Uterus (tissue), 3 donors: ENCODE measurements at regions not wholly inside any gene's neighbourhood (a gene's known extent, or its start where the extent isn't known, plus 50 kb on each side); places are given as distances from the start of the nearest gene placed in this dataset.

Experiments used
- DNase-seq, 2 donors: peaks; one replicate each; pipeline ENCODE4 v3.0.0-alpha.2; 2019 to 2020
- H3K27ac ChIP-seq, 2 donors: fragments of 200-600 bp; sonication (generic); 1 replicate in 1 of 2; 2 replicates in 1 of 2; pipeline ENCODE4 v1.5.1; 2016 to 2018
- H3K27me3 ChIP-seq, 2 donors: fragments of 200-600 bp; sonication (generic); one replicate each; pipeline ENCODE4 v1.5.1; 2018 to 2019; ENCODE audit warnings: control low read depth in 1 of 2
- H3K36me3 ChIP-seq, 2 donors: fragments of 200-600 bp; sonication (generic); one replicate each; pipeline ENCODE4 v1.5.1; 2019; ENCODE audit warnings: control low read depth in 1 of 2
- H3K4me1 ChIP-seq, 2 donors: fragments of 200-600 bp; sonication (generic); one replicate each; pipeline ENCODE4 v1.5.1; 2018 to 2019; ENCODE audit warnings: control low read depth in 1 of 2
- H3K4me3 ChIP-seq, 2 donors: fragments of 200-600 bp; sonication (generic); 1 replicate in 1 of 2; 2 replicates in 1 of 2; pipeline ENCODE4 v1.5.1; 2018 to 2019; ENCODE audit warnings: mild to moderate bottlenecking in 1 of 2
- H3K9me3 ChIP-seq, 2 donors: fragments of 200-600 bp; sonication (generic); one replicate each; pipeline ENCODE4 v1.5.1; 2019; ENCODE audit warnings: control low read depth in 1 of 2
- CTCF ChIP-seq, 4 experiments: fragments of 200-600 bp in 2 of 4; fragments of 450-650 bp in 2 of 4; sonication (generic) in 2 of 4; IDR thresholded peaks; one replicate each; pipeline ENCODE4 v1.5.1; 2016 to 2019; ENCODE audit warnings: antibody characterized with exemption in 4 of 4, mild to moderate bottlenecking in 2 of 4, moderate library complexity in 1 of 4
- POLR2A ChIP-seq, 2 donors: fragments of 450-650 bp; IDR thresholded peaks; one replicate each; pipeline ENCODE4 v1.6.1; 2016; ENCODE audit warnings: antibody characterized with exemption in 2 of 2, mild to moderate bottlenecking in 1 of 2, moderate library complexity in 1 of 2
- intact Hi-C: fragments of 100-400 bp; cut with DNase I; formaldehyde crosslinking; loops from one replicate; pipeline ENCODE4 v1.15.1; 2023; ENCODE audit warnings: low total_unique reads
- donor health status: DM: yes; HTN: yes; CAD: no.

- intact Hi-C loops: no loop called here
- TF ChIP-seq POLR2A (IDR thresholded peaks at IDR 0.05) (no peak), CTCF (IDR thresholded peaks at IDR 0.05) (no peak)
- Histone ChIP-seq H3K36me3 (no peaks in the 10 kb centered on the region), H3K9me3 (no peaks in the 10 kb centered on the region), H3K27ac (no peak overlapping the region), H3K27me3 (no peaks in the 10 kb centered on the region), H3K4me1 (no peaks in the 10 kb centered on the region), H3K4me3 (no peak overlapping the region)
- no peak for DNase-seq
Observed at GRCh38 chr4:159855731-159856130, 752.9 kb downstream of the RAPGEF2 start.

- intact Hi-C loops: no loop called here
- no peaks in the 10 kb centered on the region for H3K36me3 ChIP-seq
- H3K27ac ChIP-seq: no peak overlapping the region
- no peak overlapping the region for H3K4me3 ChIP-seq
- no peak for DNase-seq
- H3K27me3 ChIP-seq: no peaks in the 10 kb centered on the region
- no peaks in the 10 kb centered on the region for H3K4me1 ChIP-seq
- no peaks in the 10 kb centered on the region for H3K9me3 ChIP-seq
- no peak for TF ChIP-seq POLR2A (IDR thresholded peaks at IDR 0.05)
- no peak for TF ChIP-seq CTCF (IDR thresholded peaks at IDR 0.05)
Observed at GRCh38 chr4:159856451-159856850, 753.6 kb downstream of the RAPGEF2 start.

- no peak overlapping the region for H3K27ac ChIP-seq
- DNase-seq: no peak
- no peaks in the 10 kb centered on the region for H3K4me1 ChIP-seq
- no peak overlapping the region for H3K4me3 ChIP-seq
- no peaks in the 10 kb centered on the region for H3K9me3 ChIP-seq
- H3K36me3 ChIP-seq: no peaks in the 10 kb centered on the region
- no peaks in the 10 kb centered on the region for H3K27me3 ChIP-seq
- TF ChIP-seq POLR2A (IDR thresholded peaks at IDR 0.05) (no peak), CTCF (IDR thresholded peaks at IDR 0.05) (no peak)
- intact Hi-C loops: no loop called here
Observed at GRCh38 chr4:159859656-159860148, 756.8 kb downstream of the RAPGEF2 start.

- Histone ChIP-seq H3K4me3 (no peak overlapping the region), H3K27ac (no peak overlapping the region), H3K27me3 (no peaks in the 10 kb centered on the region), H3K36me3 (no peaks in the 10 kb centered on the region), H3K9me3 (no peaks in the 10 kb centered on the region), H3K4me1 (no peaks in the 10 kb centered on the region)
- DNase-seq: no peak
- intact Hi-C loops: no loop called here
- TF ChIP-seq POLR2A (IDR thresholded peaks at IDR 0.05): no peak
- TF ChIP-seq CTCF (IDR thresholded peaks at IDR 0.05): no peak
Observed at GRCh38 chr4:159860945-159861344, 758.1 kb downstream of the RAPGEF2 start.

- intact Hi-C loops: no loop called here
- no peak for TF ChIP-seq CTCF (IDR thresholded peaks at IDR 0.05)
- TF ChIP-seq POLR2A (IDR thresholded peaks at IDR 0.05): no peak
- Histone ChIP-seq H3K27me3 (no peaks in the 10 kb centered on the region), H3K4me3 (no peak overlapping the region), H3K27ac (no peak overlapping the region), H3K4me1 (no peaks in the 10 kb centered on the region), H3K9me3 (no peaks in the 10 kb centered on the region), H3K36me3 (no peaks in the 10 kb centered on the region)
- no peak for DNase-seq
Observed at GRCh38 chr4:159864337-159864736, 761.5 kb downstream of the RAPGEF2 start.
